BLaER1 treated with 17β-estradiol and CSF1 and Interleukin-3, amounts not matched to agents 10 nM and 100 nM (cell line): ENCODE measurements at regions not wholly inside any gene's neighbourhood (a gene's known extent, or its start where the extent isn't known, plus 50 kb on each side); places are given as distances from the start of the nearest gene placed in this dataset.

Source experiments
- H3K27ac ChIP-seq, 11 experiments: shearing (Covaris generic); formaldehyde crosslinking; 2 replicates each; pipeline ENCODE4 v1.8.1; 2022
- H3K27me3 ChIP-seq, 11 experiments: shearing (Covaris generic); formaldehyde crosslinking; 2 replicates each; pipeline ENCODE4 v1.8.1; 2022
- H3K36me3 ChIP-seq, 11 experiments: shearing (Covaris generic); formaldehyde crosslinking; 2 replicates each; pipeline ENCODE4 v1.8.1; 2022
- H3K4me1 ChIP-seq, 10 experiments: shearing (Covaris generic); formaldehyde crosslinking; 2 replicates each; pipeline ENCODE4 v1.8.1; 2022
- H3K4me2 ChIP-seq, 11 experiments: shearing (Covaris generic); formaldehyde crosslinking; 2 replicates each; pipeline ENCODE4 v1.8.1; 2022
- H3K4me3 ChIP-seq, 10 experiments: shearing (Covaris generic); formaldehyde crosslinking; 2 replicates each; pipeline ENCODE4 v1.8.1; 2022
- H3K9ac ChIP-seq, 11 experiments: shearing (Covaris generic); formaldehyde crosslinking; 2 replicates each; pipeline ENCODE4 v1.8.1; 2022
- H3K9me3 ChIP-seq, 11 experiments: shearing (Covaris generic); formaldehyde crosslinking; replicated peaks in 1 of 11; 2 replicates each; pipeline ENCODE4 v1.8.1; 2022
- H4K20me1 ChIP-seq, 11 experiments: shearing (Covaris generic); formaldehyde crosslinking; 2 replicates each; pipeline ENCODE4 v1.8.1; 2022
- Cebpa-rat ChIP-seq, 11 experiments: shearing (Covaris generic); IDR thresholded peaks; 2 replicates each; pipeline ENCODE4 v1.8.1; 2022

DNA sequence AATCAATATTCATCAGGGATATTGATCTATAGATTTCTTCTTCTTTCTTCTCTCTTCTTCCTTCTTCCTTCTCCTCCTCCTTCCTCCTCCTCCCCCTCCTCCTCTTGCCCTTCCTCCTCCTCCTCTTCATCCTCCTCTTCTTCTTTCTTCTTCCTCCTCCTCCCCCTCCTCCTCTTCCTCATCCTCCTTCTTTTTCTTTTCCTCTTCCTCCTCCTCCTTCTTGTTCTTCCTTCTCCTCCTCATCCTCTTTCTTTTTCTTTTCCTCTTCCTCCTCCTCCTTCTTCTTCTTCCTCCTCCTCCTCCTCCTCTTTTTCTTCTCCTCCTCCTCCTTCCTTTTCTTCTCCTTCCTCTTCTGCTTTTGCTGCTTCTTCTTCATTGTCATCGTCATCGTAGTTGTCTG lies 52.4 kb upstream of the SERINC1 start:
- H3K9ac ChIP-seq: no peak overlapping the region
- no peak for TF ChIP-seq Cebpa-rat (IDR thresholded peaks at IDR 0.05)
- no peaks in the 10 kb centered on the region for H3K36me3 ChIP-seq
- H3K9me3 ChIP-seq: peaks cover 19 to 44% (median 32%) of the 10 kb centered on the region in 11 experiments
- H3K4me1 ChIP-seq: peaks cover 0 to 4% (median 0%) of the 10 kb centered on the region in 10 experiments; a peak in 1 of 20 replicates
- H3K27ac ChIP-seq: no peak overlapping the region
- no peaks in the 10 kb centered on the region for H3K27me3 ChIP-seq
- no peaks in the 10 kb centered on the region for H4K20me1 ChIP-seq
- no peak overlapping the region for H3K4me2 ChIP-seq
- no peak overlapping the region for H3K4me3 ChIP-seq

DNA sequence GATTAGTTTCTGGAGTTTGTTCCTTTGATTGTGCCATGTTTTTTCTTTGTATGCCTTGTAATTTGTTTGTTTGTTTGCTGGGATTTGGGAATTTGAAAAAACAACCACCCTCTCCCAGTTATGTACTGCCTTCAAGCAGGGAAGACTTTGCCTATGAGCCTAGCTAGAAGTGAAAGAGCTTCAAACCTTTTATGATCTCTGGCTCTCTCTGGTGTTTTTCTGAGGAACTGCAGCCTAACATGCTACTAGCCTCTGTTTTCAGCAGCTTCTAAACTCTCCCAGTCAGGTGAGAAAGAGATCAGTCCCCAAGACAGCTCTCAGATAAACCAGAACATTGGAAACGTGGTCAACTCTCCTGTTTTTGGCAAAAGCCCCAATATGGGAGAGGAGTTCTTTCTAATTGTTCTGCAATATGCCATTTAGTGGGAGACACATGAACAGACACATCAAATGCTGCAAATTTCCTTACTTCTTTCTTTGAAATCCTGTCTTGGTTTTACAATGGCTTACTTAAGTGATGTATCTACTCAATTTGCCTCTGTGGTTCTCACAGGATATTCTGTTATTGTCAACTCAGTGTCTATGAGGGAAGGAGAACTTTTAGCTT lies 58.9 kb upstream of the SERINC1 start:
- H3K9me3 ChIP-seq: peaks cover 18 to 32% (median 25%) of the 10 kb centered on the region in 11 experiments
- H3K27me3 ChIP-seq: no peaks in the 10 kb centered on the region
- H3K36me3 ChIP-seq: no peaks in the 10 kb centered on the region
- H3K4me3 ChIP-seq: no peak overlapping the region
- no peak overlapping the region for H3K27ac ChIP-seq
- no peaks in the 10 kb centered on the region for H4K20me1 ChIP-seq
- peak overlapping the region in 3 of 11 experiments; percentile 19 to 63 (median 62); a peak in 5 of 22 replicates for H3K4me2 ChIP-seq
- TF ChIP-seq Cebpa-rat (IDR thresholded peaks at IDR 0.05): no peak
- no peak overlapping the region for H3K9ac ChIP-seq
- peaks cover 0 to 16% (median 4%) of the 10 kb centered on the region in 10 experiments; a peak in 8 of 20 replicates for H3K4me1 ChIP-seq

DNA sequence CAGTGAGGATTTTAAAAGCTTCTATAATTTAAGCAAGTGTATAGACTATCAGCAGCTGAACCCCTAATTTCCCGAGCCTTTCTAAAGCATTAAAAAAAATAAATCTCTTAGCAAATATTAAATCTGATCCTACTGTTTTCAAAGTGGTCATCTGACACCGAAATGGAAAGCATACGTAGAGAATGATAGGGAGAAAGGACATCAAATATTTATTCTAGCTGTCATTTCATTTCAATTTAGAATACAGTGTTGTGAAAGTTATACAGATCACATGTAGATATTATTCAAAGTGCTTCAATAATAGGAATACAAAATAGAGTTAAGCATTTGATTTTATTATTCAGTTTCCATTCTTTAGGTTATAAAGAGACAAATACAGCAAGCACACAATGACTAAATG lies 61.9 kb upstream of the PKIB start:
- H3K4me1 ChIP-seq: no peaks in the 10 kb centered on the region
- no peak overlapping the region for H3K4me3 ChIP-seq
- H3K9ac ChIP-seq: no peak overlapping the region
- no peaks in the 10 kb centered on the region for H4K20me1 ChIP-seq
- no peaks in the 10 kb centered on the region for H3K27me3 ChIP-seq
- TF ChIP-seq Cebpa-rat (IDR thresholded peaks at IDR 0.05): no peak
- no peak overlapping the region for H3K4me2 ChIP-seq
- H3K36me3 ChIP-seq: no peaks in the 10 kb centered on the region
- H3K9me3 ChIP-seq: no peaks in the 10 kb centered on the region; a peak in 1 of 22 replicates
- H3K27ac ChIP-seq: no peak overlapping the region

DNA sequence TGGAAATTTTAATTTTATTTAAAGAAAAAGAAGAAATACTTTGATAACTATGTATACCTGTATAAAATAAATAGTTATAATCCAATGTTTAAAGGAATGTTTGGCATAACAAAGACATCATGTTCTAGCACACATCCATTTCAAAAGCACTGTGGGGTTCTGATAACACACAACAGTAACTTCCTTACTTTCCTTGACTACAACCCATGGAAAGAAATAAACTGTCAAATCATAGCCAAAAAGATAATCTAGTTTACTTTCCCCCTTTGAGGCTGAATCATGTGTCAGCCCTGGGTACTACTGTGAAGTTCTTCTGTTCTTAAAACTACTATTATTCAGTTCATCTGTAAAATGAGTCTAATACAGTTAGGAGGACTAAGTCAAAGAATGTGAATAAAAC lies 61.4 kb upstream of the PKIB start:
- Histone ChIP-seq H3K27ac (no peak overlapping the region), H3K4me1 (no peaks in the 10 kb centered on the region), H3K27me3 (no peaks in the 10 kb centered on the region), H3K36me3 (no peaks in the 10 kb centered on the region), H3K4me3 (no peak overlapping the region), H3K4me2 (no peak overlapping the region), H3K9ac (no peak overlapping the region), H4K20me1 (no peaks in the 10 kb centered on the region), H3K9me3 (no peaks in the 10 kb centered on the region)
- TF ChIP-seq Cebpa-rat (IDR thresholded peaks at IDR 0.05): no peak

DNA sequence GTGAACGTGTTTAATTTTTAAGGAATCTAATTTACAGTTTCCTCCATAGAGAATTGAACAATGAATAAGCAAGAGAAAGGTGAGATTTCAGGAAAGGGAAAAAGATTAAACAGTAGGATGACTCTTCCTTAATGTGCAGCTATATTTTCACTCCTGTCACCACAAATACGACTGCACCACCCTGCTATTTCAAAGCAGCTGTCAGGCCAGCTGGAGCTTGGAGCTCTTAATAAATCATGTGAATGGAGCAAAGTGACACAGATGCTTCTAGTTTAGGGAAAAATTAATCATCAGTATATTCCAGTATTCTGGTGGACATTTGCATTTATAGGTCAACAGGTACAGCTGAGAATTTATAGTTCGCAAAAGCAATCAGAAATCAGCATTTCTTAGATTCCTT lies 56.5 kb upstream of the PKIB start:
- Histone ChIP-seq H3K4me2 (no peak overlapping the region), H3K27ac (no peak overlapping the region), H3K9ac (no peak overlapping the region), H4K20me1 (no peaks in the 10 kb centered on the region), H3K4me1 (no peaks in the 10 kb centered on the region), H3K9me3 (peaks cover 0 to 10% (median 0%) of the 10 kb centered on the region in 11 experiments; a peak in 2 of 22 replicates), H3K27me3 (no peaks in the 10 kb centered on the region), H3K4me3 (no peak overlapping the region), H3K36me3 (no peaks in the 10 kb centered on the region)
- TF ChIP-seq Cebpa-rat (IDR thresholded peaks at IDR 0.05): no peak

DNA sequence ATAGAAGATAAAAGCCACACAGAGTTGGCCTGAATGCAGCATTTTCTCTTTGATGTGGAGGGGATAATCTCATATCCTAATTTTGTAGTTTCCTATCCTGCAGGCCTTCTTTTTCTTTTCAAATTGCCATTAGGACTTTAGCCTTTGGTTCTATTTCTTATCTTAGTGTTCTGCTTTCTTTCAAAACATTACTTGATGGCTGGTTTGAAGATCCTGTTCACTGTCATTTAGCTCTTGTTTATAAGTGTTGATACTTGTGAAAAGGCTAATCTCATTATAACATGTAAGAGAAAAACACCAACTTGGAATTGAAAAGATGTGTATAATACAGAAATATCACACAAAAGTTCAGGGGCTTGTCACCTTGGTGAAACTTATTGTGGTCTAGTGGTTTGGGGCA lies 54.6 kb upstream of the PKIB start:
- H3K9me3 ChIP-seq: peaks cover 0 to 10% (median 0%) of the 10 kb centered on the region in 11 experiments; a peak in 2 of 22 replicates
- H3K27me3 ChIP-seq: no peaks in the 10 kb centered on the region
- no peak overlapping the region for H3K4me3 ChIP-seq
- no peak overlapping the region for H3K27ac ChIP-seq
- no peak for TF ChIP-seq Cebpa-rat (IDR thresholded peaks at IDR 0.05)
- H3K4me2 ChIP-seq: no peak overlapping the region
- no peaks in the 10 kb centered on the region for H3K36me3 ChIP-seq
- no peaks in the 10 kb centered on the region for H4K20me1 ChIP-seq
- H3K4me1 ChIP-seq: no peaks in the 10 kb centered on the region
- H3K9ac ChIP-seq: no peak overlapping the region

DNA sequence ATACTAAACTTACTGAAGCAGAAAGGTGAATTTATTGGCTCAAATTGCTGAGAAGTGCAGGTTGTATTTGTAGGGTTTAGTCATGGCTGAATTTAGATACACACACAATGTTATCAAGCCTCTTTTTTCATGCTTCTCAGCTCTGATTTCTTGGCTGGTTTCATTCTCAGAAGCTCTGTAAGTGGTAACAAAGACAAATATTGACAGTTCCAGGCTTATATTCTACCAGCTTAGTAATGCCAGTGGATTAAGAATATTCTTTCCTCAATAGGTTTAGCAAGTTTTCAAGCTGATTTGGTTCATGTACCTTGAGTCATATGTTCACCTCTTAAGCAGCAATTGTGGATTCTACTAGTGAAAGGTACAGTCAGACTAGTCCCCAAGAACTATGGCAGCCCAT lies 52.1 kb upstream of the PKIB start:
- Histone ChIP-seq H3K4me1 (no peaks in the 10 kb centered on the region), H4K20me1 (no peaks in the 10 kb centered on the region), H3K27ac (no peak overlapping the region), H3K9ac (no peak overlapping the region), H3K4me2 (no peak overlapping the region), H3K27me3 (no peaks in the 10 kb centered on the region), H3K36me3 (no peaks in the 10 kb centered on the region), H3K9me3 (peaks cover 8 to 22% (median 10%) of the 10 kb centered on the region in 11 experiments; a peak in 16 of 22 replicates), H3K4me3 (no peak overlapping the region)
- no peak for TF ChIP-seq Cebpa-rat (IDR thresholded peaks at IDR 0.05)
